ENCODE measurements at regions not wholly inside any gene's neighbourhood (a gene's known extent, or its start where the extent isn't known, plus 50 kb on each side); places are given as distances from the start of the nearest gene placed in this dataset.

GRCh38 chr9:86765746-86766430 is 181.4 kb downstream of the GAS1 start:
- TF ChIP-seq ZNF414 (CRISPR knock-in tag; IDR thresholded peaks at IDR 0.05) (no peak), NFKBIZ (CRISPR knock-in tag; IDR thresholded peaks at IDR 0.05) (no peak), REST (IDR thresholded peaks at IDR 0.05; ENCODE audit: borderline replicate concordance in 1 of 2, low read depth in 1 of 2, low read length in 2 of 2) (no peak), EZH2 (conservative IDR thresholded peaks at IDR 0.05; ENCODE audit: low read depth, low read length) (no peak), RFX5 (IDR thresholded peaks at IDR 0.05; ENCODE audit: low read depth, low read length) (no peak), SAFB2 (CRISPR knock-in tag; IDR thresholded peaks at IDR 0.05; ENCODE audit: borderline replicate concordance, low read depth) (no peak), ZFP37 (CRISPR knock-in tag; IDR thresholded peaks at IDR 0.05; ENCODE audit: borderline replicate concordance) (no peak), HDAC6 (IDR thresholded peaks at IDR 0.05; ENCODE audit: low read depth, low read length) (no peak), ZMAT5 (CRISPR knock-in tag; IDR thresholded peaks at IDR 0.05; ENCODE audit: borderline replicate concordance, low read depth) (no peak), ZHX1 (CRISPR knock-in tag; IDR thresholded peaks at IDR 0.05; ENCODE audit: low read depth) (no peak), ARNTL (CRISPR knock-in tag; IDR thresholded peaks at IDR 0.05) (no peak), TP53 (CRISPR knock-in tag; conservative IDR thresholded peaks at IDR 0.05) (no peak), CTCF (CRISPR knock-in tag; IDR thresholded peaks at IDR 0.05) (no peak), MIER3 (CRISPR knock-in tag; IDR thresholded peaks at IDR 0.05; ENCODE audit: borderline replicate concordance) (no peak)

All from HepG2 (cell line).